ENCODE measurements at regions not wholly inside any gene's neighbourhood (a gene's known extent, or its start where the extent isn't known, plus 50 kb on each side); places are given as distances from the start of the nearest gene placed in this dataset.

- TF ChIP-seq CHD2 (IDR thresholded peaks at IDR 0.05; ENCODE audit: low read length, partially characterized antibody) (no peak), MXI1 (IDR thresholded peaks at IDR 0.05; ENCODE audit: low read depth, low read length) (no peak), CTCF (IDR thresholded peaks at IDR 0.05) (no peak), JUND (IDR thresholded peaks at IDR 0.05) (no peak)
Measured at GRCh38 chr20:7452890-7453289, 487.4 kb downstream of the HAO1 start.
